PFSK-1 (cell line): ENCODE measurements at regions not wholly inside any gene's neighbourhood (a gene's known extent, or its start where the extent isn't known, plus 50 kb on each side); places are given as distances from the start of the nearest gene placed in this dataset.

Source experiments
- FOXP2 ChIP-seq: optimal IDR thresholded peaks from 2 replicates; pipeline ENCODE3; 2011; ENCODE audit warnings: borderline replicate concordance, control low read depth, inconsistent platforms; ENCODE audit not compliant: insufficient read depth; ENCODE audit errors: extremely low read length, extremely low read depth
- POLR2AphosphoS5 ChIP-seq: IDR thresholded peaks from 2 replicates; pipeline ENCODE4 v1.6.1; 2012; ENCODE audit warnings: low read depth, mild to moderate bottlenecking, control low read depth, low read length, moderate library complexity
- REST ChIP-seq, 2 experiments: IDR thresholded peaks; 2 replicates each; pipeline versions ENCODE4 v1.6.1 to v1.8.0; 2011 to 2012; ENCODE audit warnings: low read depth in 2 of 2, low read length in 2 of 2, control low read depth in 1 of 2, inconsistent platforms in 1 of 2, mild to moderate bottlenecking in 1 of 2, moderate library complexity in 1 of 2; ENCODE audit not compliant: insufficient read depth in 1 of 2
- SIN3A ChIP-seq: IDR thresholded peaks from 2 replicates; pipeline ENCODE4 v1.6.1; 2012; ENCODE audit warnings: mild to moderate bottlenecking, low read length, moderate library complexity, borderline replicate concordance; ENCODE audit not compliant: insufficient read depth
- TAF1 ChIP-seq: IDR thresholded peaks from 2 replicates; pipeline ENCODE4 v1.6.1; 2012; ENCODE audit warnings: low read length, control low read depth, borderline replicate concordance; ENCODE audit not compliant: insufficient read depth

DNA sequence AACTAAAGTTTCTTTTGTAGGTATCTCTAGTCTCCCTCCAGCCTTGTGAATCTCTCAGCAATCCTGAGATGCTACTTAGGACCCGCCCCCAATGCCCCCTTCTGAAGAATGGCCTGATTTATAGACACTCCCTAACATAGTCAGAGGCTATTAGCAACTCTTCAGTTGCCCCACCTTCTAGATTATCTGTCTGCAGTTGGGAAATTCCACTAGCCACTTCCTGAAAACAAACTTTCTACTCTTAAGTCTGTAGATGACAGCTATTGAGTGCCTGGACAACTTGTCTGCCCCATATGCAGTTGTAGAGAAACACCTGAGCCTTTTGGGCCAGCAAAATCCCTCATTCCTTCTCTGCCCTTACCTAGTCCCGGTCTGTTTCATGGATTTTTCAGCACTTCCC, 188.2 kb upstream of the PREP start:
- TF ChIP-seq FOXP2 (no peak), TAF1 (no peak), REST (IDR thresholded peaks at IDR 0.05; ENCODE audit: insufficient read depth in 1 of 2, low read depth in 2 of 2, low read length in 2 of 2) (no peak), POLR2AphosphoS5 (no peak), SIN3A (no peak)

DNA sequence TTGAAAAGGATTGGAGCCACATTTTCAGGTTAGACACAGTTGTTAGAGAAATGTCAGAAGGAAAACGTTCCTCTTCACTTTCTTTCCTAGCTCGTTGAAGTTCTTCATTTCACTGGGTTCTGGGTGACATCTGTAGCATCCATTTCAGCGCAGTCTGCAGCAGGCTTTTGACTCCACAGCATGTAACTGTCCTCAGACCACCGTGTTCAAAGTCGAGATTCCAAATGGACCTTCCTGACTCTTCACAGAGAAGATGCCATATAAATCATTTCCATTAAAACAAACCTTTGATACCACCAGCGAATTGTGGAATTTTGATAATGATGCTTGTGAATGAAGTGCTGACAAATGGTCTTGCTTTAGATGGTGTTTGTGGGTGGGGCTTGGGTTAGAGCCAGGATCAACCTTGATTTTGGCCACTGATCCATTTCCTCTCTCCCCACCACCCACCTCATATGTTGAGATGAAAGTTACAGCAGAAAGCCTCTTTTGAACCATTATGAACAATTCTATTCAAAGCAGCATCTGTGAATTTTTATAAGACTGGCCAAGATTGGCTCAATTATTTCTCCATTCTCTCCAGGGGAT, 185.3 kb upstream of the PREP start:
- TF ChIP-seq FOXP2 (no peak), POLR2AphosphoS5 (no peak), SIN3A (no peak), TAF1 (no peak), REST (IDR thresholded peaks at IDR 0.05; ENCODE audit: insufficient read depth in 1 of 2, low read depth in 2 of 2, low read length in 2 of 2) (no peak)

DNA sequence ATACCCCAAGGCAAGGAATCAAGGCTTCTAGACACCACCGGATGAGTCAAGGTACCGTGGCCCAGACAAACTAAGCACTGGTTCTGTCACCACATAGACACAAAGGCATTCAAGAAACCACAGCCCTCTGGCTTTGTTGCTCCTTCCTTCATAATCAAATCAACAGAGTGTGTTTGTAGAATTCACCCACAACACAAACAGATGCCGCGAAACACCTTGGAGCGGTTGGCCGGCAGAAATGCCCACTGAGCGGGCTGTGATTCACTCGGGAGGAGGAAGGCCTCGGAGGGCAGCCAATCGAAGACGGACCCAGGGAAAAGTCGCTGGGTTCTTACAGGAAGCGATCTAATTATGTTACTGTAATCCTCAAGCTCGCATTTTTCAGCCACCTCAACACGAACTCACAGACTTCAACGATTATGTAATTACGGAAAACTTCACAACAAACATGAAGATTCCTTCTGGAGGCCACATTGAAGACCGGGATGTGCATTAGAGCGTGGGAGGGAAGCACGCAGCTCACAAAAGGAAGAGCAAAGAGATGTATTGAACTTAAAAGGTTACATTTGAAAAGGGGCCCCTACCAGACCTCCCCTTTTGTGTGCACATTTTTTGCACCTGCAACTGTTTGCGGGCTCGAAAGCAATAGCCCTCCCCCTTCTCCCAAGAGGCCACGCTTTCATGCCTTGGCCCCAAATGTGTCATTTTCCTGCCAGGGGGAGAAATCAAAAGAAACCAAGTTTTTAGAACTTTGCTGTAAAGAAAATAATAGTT, 184.7 kb upstream of the PREP start:
- TF ChIP-seq FOXP2 (no peak), SIN3A (no peak), REST (IDR thresholded peaks at IDR 0.05; ENCODE audit: insufficient read depth in 1 of 2, low read depth in 2 of 2, low read length in 2 of 2) (no peak), TAF1 (no peak), POLR2AphosphoS5 (no peak)

DNA sequence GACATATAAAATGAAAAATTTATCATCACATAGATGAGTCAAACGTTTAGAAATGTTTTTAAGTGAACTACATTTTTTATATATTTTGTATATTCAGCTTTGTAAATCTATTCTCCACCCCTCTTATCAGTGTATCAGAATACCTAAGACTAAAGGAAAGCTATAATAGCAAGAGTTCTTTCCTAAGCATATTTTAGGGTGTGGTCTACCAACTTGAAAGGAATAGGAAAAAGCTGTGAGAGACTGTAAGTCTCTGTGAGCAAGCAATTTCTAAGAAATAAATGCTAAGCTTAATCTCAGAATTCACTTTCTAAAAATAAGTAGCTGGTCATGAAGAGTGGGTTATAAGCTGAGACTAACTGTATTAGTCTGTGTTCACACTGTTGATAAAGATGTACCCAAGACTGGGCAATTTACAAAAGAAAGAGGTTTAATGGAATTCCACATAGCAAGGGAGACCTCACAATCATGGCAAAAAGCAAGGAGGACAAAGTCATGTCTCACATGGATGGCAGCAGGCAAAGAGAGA, 175.4 kb upstream of the PREP start:
- TF ChIP-seq POLR2AphosphoS5 (no peak), REST (IDR thresholded peaks at IDR 0.05; ENCODE audit: insufficient read depth in 1 of 2, low read depth in 2 of 2, low read length in 2 of 2) (no peak), FOXP2 (no peak), SIN3A (no peak), TAF1 (no peak)
